Effector memory CD4-positive, alpha-beta T cell (primary cell): ENCODE measurements at regions not wholly inside any gene's neighbourhood (a gene's known extent, or its start where the extent isn't known, plus 50 kb on each side); places are given as distances from the start of the nearest gene placed in this dataset.
"Not testable (repeated sequence)": the region's sequence is repeated elsewhere in the genome, so short reads cannot be mapped to it uniquely, and the experiment has no call there.

Source experiments
- DNase-seq, 3 donors: peaks; one replicate each; pipeline ENCODE4 v3.0.0-alpha.2; 2020
- H3K27ac ChIP-seq: 2 replicates; pipeline ENCODE4 v1.7.0; 2013; ENCODE audit warnings: mild to moderate bottlenecking, low read length, moderate library complexity; ENCODE audit not compliant: insufficient read depth, poor library complexity, severe bottlenecking
- H3K27me3 ChIP-seq: replicated peaks from 2 replicates; pipeline ENCODE4 v1.7.0; 2013; ENCODE audit warnings: mild to moderate bottlenecking, low read length; ENCODE audit not compliant: insufficient read depth, control insufficient read depth, poor library complexity, severe bottlenecking
- H3K36me3 ChIP-seq: 2 replicates; pipeline ENCODE4 v1.7.0; 2013; ENCODE audit warnings: mild to moderate bottlenecking, low read length, moderate library complexity; ENCODE audit not compliant: control insufficient read depth, insufficient read depth
- H3K4me1 ChIP-seq: 2 replicates; pipeline ENCODE4 v1.7.0; 2013; ENCODE audit warnings: low read length, mild to moderate bottlenecking; ENCODE audit not compliant: control insufficient read depth, insufficient read depth, poor library complexity, severe bottlenecking
- H3K4me3 ChIP-seq: 2 replicates; pipeline ENCODE4 v1.7.0; 2013; ENCODE audit warnings: low read length, low read depth, mild to moderate bottlenecking; ENCODE audit not compliant: insufficient read depth, poor library complexity, severe bottlenecking
- H3K9me3 ChIP-seq: 2 replicates; pipeline ENCODE4 v1.7.0; 2013; ENCODE audit warnings: mild to moderate bottlenecking, low read length, moderate library complexity; ENCODE audit not compliant: control insufficient read depth

- Histone ChIP-seq H3K27ac (no peak overlapping the region), H3K36me3 (no peaks in the 10 kb centered on the region), H3K9me3 (no peaks in the 10 kb centered on the region), H3K4me3 (no peak overlapping the region), H3K4me1 (no peaks in the 10 kb centered on the region), H3K27me3 (no peaks in the 10 kb centered on the region)
- no peak for DNase-seq
Measured at GRCh38 chr4:188986271-188986689, 847.0 kb downstream of the TRIML1 start.

GRCh38 chr4:188987011-188987410 lies 847.8 kb downstream of the TRIML1 start:
- no peaks in the 10 kb centered on the region for H3K9me3 ChIP-seq
- H3K36me3 ChIP-seq = no peaks in the 10 kb centered on the region
- H3K4me1 ChIP-seq = no peaks in the 10 kb centered on the region
- no peak for DNase-seq
- no peak overlapping the region for H3K4me3 ChIP-seq
- H3K27me3 ChIP-seq = no peaks in the 10 kb centered on the region
- no peak overlapping the region for H3K27ac ChIP-seq

GRCh38 chr4:188988131-188988530 lies 848.9 kb downstream of the TRIML1 start:
- no peak overlapping the region for H3K4me3 ChIP-seq
- H3K27me3 ChIP-seq = no peaks in the 10 kb centered on the region
- DNase-seq = no peak
- no peaks in the 10 kb centered on the region for H3K9me3 ChIP-seq
- no peaks in the 10 kb centered on the region for H3K36me3 ChIP-seq
- no peak overlapping the region for H3K27ac ChIP-seq
- H3K4me1 ChIP-seq = no peaks in the 10 kb centered on the region

- Histone ChIP-seq H3K9me3 (no peaks in the 10 kb centered on the region), H3K4me1 (no peaks in the 10 kb centered on the region), H3K4me3 (no peak overlapping the region), H3K27me3 (no peaks in the 10 kb centered on the region), H3K36me3 (no peaks in the 10 kb centered on the region), H3K27ac (no peak overlapping the region)
- DNase-seq = no peak
Measured at GRCh38 chr4:188989371-188989770, 850.1 kb downstream of the TRIML1 start.

GRCh38 chr4:188992706-188993105 lies 853.5 kb downstream of the TRIML1 start:
- no peak overlapping the region for H3K27ac ChIP-seq
- no peaks in the 10 kb centered on the region for H3K4me1 ChIP-seq
- no peaks in the 10 kb centered on the region for H3K36me3 ChIP-seq
- no peaks in the 10 kb centered on the region for H3K27me3 ChIP-seq
- no peak for DNase-seq
- H3K4me3 ChIP-seq = no peak overlapping the region
- H3K9me3 ChIP-seq = no peaks in the 10 kb centered on the region

GRCh38 chr4:188993871-188994270 lies 854.6 kb downstream of the TRIML1 start:
- no peaks in the 10 kb centered on the region for H3K36me3 ChIP-seq
- no peaks in the 10 kb centered on the region for H3K27me3 ChIP-seq
- no peak for DNase-seq
- H3K4me3 ChIP-seq = no peak overlapping the region
- H3K9me3 ChIP-seq = no peaks in the 10 kb centered on the region
- no peaks in the 10 kb centered on the region for H3K4me1 ChIP-seq
- no peak overlapping the region for H3K27ac ChIP-seq

- Histone ChIP-seq H3K4me1 (no peaks in the 10 kb centered on the region), H3K4me3 (no peak overlapping the region), H3K36me3 (no peaks in the 10 kb centered on the region), H3K9me3 (no peaks in the 10 kb centered on the region), H3K27ac (no peak overlapping the region), H3K27me3 (no peaks in the 10 kb centered on the region)
- no peak for DNase-seq
Measured at GRCh38 chr4:189001283-189001970, 862.2 kb downstream of the TRIML1 start.

GRCh38 chr4:189001971-189002450 lies 862.8 kb downstream of the TRIML1 start:
- Histone ChIP-seq H3K4me1 (no peaks in the 10 kb centered on the region), H3K36me3 (no peaks in the 10 kb centered on the region), H3K27ac (no peak overlapping the region), H3K4me3 (no peak overlapping the region), H3K27me3 (no peaks in the 10 kb centered on the region), H3K9me3 (no peaks in the 10 kb centered on the region)
- no peak for DNase-seq

GRCh38 chr4:189002475-189002874 lies 863.2 kb downstream of the TRIML1 start:
- Histone ChIP-seq H3K4me1 (no peaks in the 10 kb centered on the region), H3K27ac (no peak overlapping the region), H3K4me3 (no peak overlapping the region), H3K36me3 (no peaks in the 10 kb centered on the region), H3K9me3 (no peaks in the 10 kb centered on the region), H3K27me3 (no peaks in the 10 kb centered on the region)
- no peak for DNase-seq

- H3K4me3 ChIP-seq, H3K27me3 ChIP-seq: not testable (repeated sequence)
Measured at GRCh38 chr4:189010452-189011217, 871.4 kb downstream of the TRIML1 start.

More at GRCh38 chr4:189010452-189011217, 871.4 kb downstream of the TRIML1 start:
- H3K4me1 ChIP-seq, H3K36me3 ChIP-seq, H3K27ac ChIP-seq, DNase-seq, H3K9me3 ChIP-seq: not testable (repeated sequence)
